Renal cortical epithelial cell (primary cell): ENCODE measurements at regions not wholly inside any gene's neighbourhood (a gene's known extent, or its start where the extent isn't known, plus 50 kb on each side); places are given as distances from the start of the nearest gene placed in this dataset.

Experiments
- DNase-seq: peaks from one replicate; pipeline ENCODE4 v3.0.0-alpha.2; 2011; ENCODE audit warnings: low read depth

GRCh38 chr3:21357241-21357640 is 393.8 kb downstream of the ZNF385D start:
- DNase-seq, result peak; percentile 63

- DNase-seq, result no peak
Observed at GRCh38 chr3:21356402-21356801, 394.6 kb downstream of the ZNF385D start.

GRCh38 chr3:21345382-21345976 is 405.5 kb downstream of the ZNF385D start:
- DNase-seq, result no peak

GRCh38 chr3:21331857-21332256 is 419.2 kb downstream of the ZNF385D start:
- DNase-seq, result no peak

GRCh38 chr3:21331321-21331720 is 419.7 kb downstream of the ZNF385D start:
- peak; percentile 36 for DNase-seq

GRCh38 chr3:21330293-21330692 is 420.7 kb downstream of the ZNF385D start:
- DNase-seq, result peak; percentile 56

GRCh38 chr3:21328711-21329390 is 422.2 kb downstream of the ZNF385D start:
- DNase-seq, result peak; percentile 51

GRCh38 chr3:21326704-21327475 is 424.1 kb downstream of the ZNF385D start:
- DNase-seq, result peak; percentile 74

GRCh38 chr3:21314688-21315087 is 436.3 kb downstream of the ZNF385D start:
- no peak for DNase-seq

GRCh38 chr3:21310891-21311290 is 440.1 kb downstream of the ZNF385D start:
- DNase-seq, result no peak

GRCh38 chr3:21310161-21310560 is 440.8 kb downstream of the ZNF385D start:
- DNase-seq, result no peak

GRCh38 chr3:21297304-21297703 is 453.7 kb downstream of the ZNF385D start:
- DNase-seq, result no peak

GRCh38 chr3:21294768-21295167 is 456.2 kb downstream of the ZNF385D start:
- peak; percentile 42 for DNase-seq

GRCh38 chr3:21292971-21293370 is 458.0 kb downstream of the ZNF385D start:
- DNase-seq, result peak; percentile 50

- no peak for DNase-seq
Observed at GRCh38 chr3:21290557-21290956, 460.5 kb downstream of the ZNF385D start.

- DNase-seq, result peak; percentile 19
Observed at GRCh38 chr3:21274079-21274571, 476.9 kb downstream of the ZNF385D start.

GRCh38 chr3:21273259-21274025 is 477.6 kb downstream of the ZNF385D start:
- no peak for DNase-seq

GRCh38 chr3:21271606-21272016 is 479.4 kb downstream of the ZNF385D start:
- DNase-seq, result no peak

GRCh38 chr3:21269882-21270281 is 481.1 kb downstream of the ZNF385D start:
- no peak for DNase-seq

- no peak for DNase-seq
Observed at GRCh38 chr3:21260507-21260906, 490.5 kb downstream of the ZNF385D start.

GRCh38 chr3:21259896-21260295 is 491.1 kb downstream of the ZNF385D start:
- DNase-seq, result peak; percentile 36

- peak; percentile 13 for DNase-seq
Observed at GRCh38 chr3:21256932-21257331, 494.1 kb downstream of the ZNF385D start.
